ENCODE measurements at regions not wholly inside any gene's neighbourhood (a gene's known extent, or its start where the extent isn't known, plus 50 kb on each side); places are given as distances from the start of the nearest gene placed in this dataset.
"Not testable (repeated sequence)": the region's sequence is repeated elsewhere in the genome, so short reads cannot be mapped to it uniquely, and the experiment has no call there.

GRCh38 chr4:147104768-147105167, 159.1 kb upstream of the TTC29 start:
- DNase-seq, result no peak

- DNase-seq, result no peak
Measured at GRCh38 chr4:147108409-147108808, 162.7 kb upstream of the TTC29 start.

GRCh38 chr4:147109800-147110199, 164.1 kb upstream of the TTC29 start:
- no peak for DNase-seq

GRCh38 chr4:147110473-147111367, 165.1 kb upstream of the TTC29 start:
- DNase-seq, result no peak

GRCh38 chr4:147112196-147112595, 166.5 kb upstream of the TTC29 start:
- DNase-seq, result not testable (repeated sequence)

- DNase-seq, result no peak
Measured at GRCh38 chr4:147117431-147117830, 171.8 kb upstream of the TTC29 start.

GRCh38 chr4:147118528-147118927, 172.9 kb upstream of the TTC29 start:
- DNase-seq, result no peak

GRCh38 chr4:147122685-147123084, 177.0 kb upstream of the TTC29 start:
- no peak for DNase-seq

- DNase-seq, result no peak
Measured at GRCh38 chr4:147123146-147123545, 177.5 kb upstream of the TTC29 start.

- no peak for DNase-seq
Measured at GRCh38 chr4:147128787-147129186, 183.1 kb upstream of the TTC29 start.

GRCh38 chr4:147129687-147130086, 184.0 kb upstream of the TTC29 start:
- no peak for DNase-seq

GRCh38 chr4:147134536-147135210, 189.0 kb upstream of the TTC29 start:
- no peak for DNase-seq

- DNase-seq, result no peak
Measured at GRCh38 chr4:147136310-147136709, 190.6 kb upstream of the TTC29 start.

GRCh38 chr4:147136751-147137150, 191.1 kb upstream of the TTC29 start:
- DNase-seq, result no peak

GRCh38 chr4:147137280-147137679, 191.6 kb upstream of the TTC29 start:
- DNase-seq, result no peak

GRCh38 chr4:147138171-147138570, 192.5 kb upstream of the TTC29 start:
- DNase-seq, result no peak

- DNase-seq, result peak; percentile 32
Measured at GRCh38 chr4:147139455-147140198, 194.0 kb upstream of the TTC29 start.

- DNase-seq, result no peak
Measured at GRCh38 chr4:147151763-147152162, 206.1 kb upstream of the TTC29 start.

- DNase-seq, result no peak
Measured at GRCh38 chr4:147157860-147158701, 212.4 kb upstream of the TTC29 start.

GRCh38 chr4:147160908-147161513, 215.3 kb upstream of the TTC29 start:
- peak; percentile 47 for DNase-seq

GRCh38 chr4:147163311-147163710, 217.6 kb upstream of the TTC29 start:
- DNase-seq, result no peak

GRCh38 chr4:147168200-147168599, 222.5 kb upstream of the TTC29 start:
- not testable (repeated sequence) for DNase-seq

Measured in activated CD4-positive, alpha-beta T cell treated with anti-CD3 and anti-CD28 coated beads, Interleukin-10, Interleukin-2, amounts not matched to agents 100 ng/mL and 50 ng/mL, durations not matched to agents 16 hours and 8 hours (primary cell).